GM12878 (cell line): ENCODE measurements at regions not wholly inside any gene's neighbourhood (a gene's known extent, or its start where the extent isn't known, plus 50 kb on each side); places are given as distances from the start of the nearest gene placed in this dataset.

Experiments used
- BCL11A ChIP-seq: IDR thresholded peaks from 2 replicates; pipeline ENCODE4 v1.6.1; 2011; ENCODE audit warnings: low read depth, low read length
- CREB1 ChIP-seq: IDR thresholded peaks from 2 replicates; pipeline ENCODE4 v1.6.1; 2012; ENCODE audit warnings: low read depth, mild to moderate bottlenecking, inconsistent platforms
- CUX1 ChIP-seq: IDR thresholded peaks from 2 replicates; pipeline ENCODE4 v1.6.1; 2012; ENCODE audit warnings: improper control_type of control experiment, low read depth, low read length; ENCODE audit not compliant: insufficient replicate concordance
- E2F4 ChIP-seq: IDR thresholded peaks from 2 replicates; pipeline ENCODE4 v1.6.1; 2012; ENCODE audit warnings: low read depth, low read length, improper control_type of control experiment
- FOXM1 ChIP-seq: IDR thresholded peaks from 2 replicates; pipeline ENCODE4 v1.6.1; 2012; ENCODE audit warnings: low read depth, mild to moderate bottlenecking, inconsistent platforms, low read length, moderate library complexity
- GATAD2B ChIP-seq: fragments of 450-650 bp; conservative IDR thresholded peaks from 2 replicates; pipeline ENCODE4 v1.6.1; 2017; ENCODE audit warnings: low read depth, mild to moderate bottlenecking, moderate library complexity
- IKZF1 ChIP-seq: fragments of 450-650 bp; conservative IDR thresholded peaks from 2 replicates; pipeline ENCODE4 v1.6.1; 2017; ENCODE audit warnings: antibody characterized with exemption, mild to moderate bottlenecking
- IRF4 ChIP-seq: IDR thresholded peaks from 2 replicates; pipeline ENCODE4 v1.6.1; 2011; ENCODE audit warnings: low read depth, low read length
- KDM1A ChIP-seq: fragments of 200-600 bp; sonication (generic); IDR thresholded peaks from 2 replicates; pipeline ENCODE4 v1.6.1; 2016; ENCODE audit warnings: borderline replicate concordance
- KLF5 ChIP-seq: fragments of 450-650 bp; IDR thresholded peaks from 2 replicates; pipeline ENCODE4 v1.6.1; 2014; ENCODE audit warnings: mild to moderate bottlenecking; ENCODE audit not compliant: partially characterized antibody
- NFIC ChIP-seq: IDR thresholded peaks from 2 replicates; pipeline ENCODE4 v1.6.1; 2012; ENCODE audit warnings: low read depth, mild to moderate bottlenecking, inconsistent platforms, low read length, moderate library complexity
- PAX5 ChIP-seq: IDR thresholded peaks from 2 replicates; pipeline ENCODE4 v1.6.1; 2011; ENCODE audit warnings: low read depth, low read length, borderline replicate concordance
- PML ChIP-seq: IDR thresholded peaks from 2 replicates; pipeline ENCODE4 v1.6.1; 2012; ENCODE audit warnings: low read length, inconsistent platforms
- POLR2AphosphoS2 ChIP-seq: IDR thresholded peaks from 2 replicates; pipeline ENCODE4 v1.6.1; 2011; ENCODE audit warnings: low read depth, mild to moderate bottlenecking, low read length, improper control_type of control experiment, moderate library complexity
- RELA ChIP-seq: fragments of 450-650 bp; IDR thresholded peaks from 2 replicates; pipeline ENCODE4 v1.8.0; 2014; ENCODE audit warnings: borderline replicate concordance; ENCODE audit not compliant: partially characterized antibody
- RELB ChIP-seq: fragments of 450-650 bp; IDR thresholded peaks from 2 replicates; pipeline ENCODE4 v1.6.1; 2017; ENCODE audit warnings: low read depth, mild to moderate bottlenecking, moderate library complexity
- SMARCA5 ChIP-seq: fragments of 450-650 bp; IDR thresholded peaks from 2 replicates; pipeline ENCODE4 v1.6.1; 2017; ENCODE audit warnings: mild to moderate bottlenecking
- SPI1 ChIP-seq: IDR thresholded peaks from 2 replicates; pipeline ENCODE4 v1.6.1; 2011; ENCODE audit warnings: low read depth, mild to moderate bottlenecking, low read length, moderate library complexity, borderline replicate concordance; ENCODE audit not compliant: insufficient read depth
- TAF1 ChIP-seq: IDR thresholded peaks from 2 replicates; pipeline ENCODE4 v1.6.1; 2011; ENCODE audit warnings: mild to moderate bottlenecking, low read depth, low read length, borderline replicate concordance
- YY1 ChIP-seq: IDR thresholded peaks from 2 replicates; pipeline ENCODE4 v1.6.1; 2011; ENCODE audit warnings: low read depth, mild to moderate bottlenecking, low read length
- ZBED1 ChIP-seq: IDR thresholded peaks from 2 replicates; pipeline ENCODE4 v1.6.1; 2016; ENCODE audit warnings: borderline replicate concordance
- ZNF207 ChIP-seq: fragments of 450-650 bp; IDR thresholded peaks from 2 replicates; pipeline ENCODE4 v1.6.1; 2014; ENCODE audit warnings: antibody characterized with exemption, mild to moderate bottlenecking, borderline replicate concordance
- ZZZ3 ChIP-seq: IDR thresholded peaks from 2 replicates; pipeline ENCODE4 v1.6.1; 2011; ENCODE audit warnings: low read depth; ENCODE audit not compliant: control insufficient read depth, insufficient read length

GRCh38 chr4:38455092-38455862 lies 208.7 kb upstream of the KLF3 start (continued):
- no peak for TF ChIP-seq POLR2AphosphoS2
- TF ChIP-seq ZZZ3, result no peak
- no peak for TF ChIP-seq BCL11A
- TF ChIP-seq IKZF1, result 0 out of 2 replicates have a peak, but pooled peaks have one; percentile 23
- TF ChIP-seq KLF5, result no peak
- TF ChIP-seq GATAD2B, result no peak
- TF ChIP-seq FOXM1, result peak; percentile 87
- TF ChIP-seq YY1, result 0 out of 2 replicates have a peak, but pooled peaks have one; percentile 62
- no peak for TF ChIP-seq KDM1A
- no peak for TF ChIP-seq CUX1
- no peak for TF ChIP-seq SMARCA5
- TF ChIP-seq SPI1, result no peak
- TF ChIP-seq CREB1, result 0 out of 2 replicates have a peak, but pooled peaks have one; percentile 22
- no peak for TF ChIP-seq IRF4
- no peak for TF ChIP-seq RELA
- TF ChIP-seq ZNF207, result no peak
- TF ChIP-seq E2F4, result no peak
- 0 out of 2 replicates have a peak, but pooled peaks have one; percentile 31 for TF ChIP-seq RELB
- TF ChIP-seq PAX5, result no peak
- 0 out of 2 replicates have a peak, but pooled peaks have one; percentile 23 for TF ChIP-seq TAF1
- peak; percentile 62 for TF ChIP-seq PML
- peak; percentile 72 for TF ChIP-seq NFIC
- peak; percentile 29; the same call in 1 of the 2 replicates for TF ChIP-seq ZBED1
